ENCODE measurements at regions not wholly inside any gene's neighbourhood (a gene's known extent, or its start where the extent isn't known, plus 50 kb on each side); places are given as distances from the start of the nearest gene placed in this dataset.

DNA sequence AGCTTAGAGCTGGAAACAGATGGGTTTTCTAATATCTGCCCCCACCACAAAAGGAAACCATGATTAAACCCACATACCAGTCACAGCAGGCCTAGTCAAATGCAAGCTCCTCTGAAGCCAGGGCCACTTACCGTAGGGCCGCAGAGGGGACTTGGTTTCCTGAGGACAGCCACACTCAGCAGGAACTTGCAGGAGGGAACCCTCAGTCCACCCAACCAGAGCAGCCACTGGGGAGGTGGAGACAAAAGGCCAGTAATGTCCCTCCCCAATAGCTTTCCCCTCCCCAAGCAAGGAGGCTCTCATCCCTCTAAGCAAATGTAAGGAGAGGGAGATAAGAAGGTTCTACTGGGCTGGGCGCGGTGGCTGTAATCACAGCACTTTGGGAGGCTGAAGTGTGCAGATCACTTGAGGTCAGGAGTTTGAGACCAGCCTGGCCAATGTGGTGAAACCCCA, 384.4 kb upstream of the JARID2 start:
- Mint-ChIP-seq H3K4me1 (peaks cover 36% of the 10 kb centered on the region), H3K4me3 (no peak overlapping the region), H3K27me3 (no peaks in the 10 kb centered on the region), H3K36me3 (ENCODE audit: low read depth) (no peaks in the 10 kb centered on the region), H3K9me3 (no peaks in the 10 kb centered on the region), H3K27ac (no peak overlapping the region)
- TF ChIP-seq, protein P1, sequence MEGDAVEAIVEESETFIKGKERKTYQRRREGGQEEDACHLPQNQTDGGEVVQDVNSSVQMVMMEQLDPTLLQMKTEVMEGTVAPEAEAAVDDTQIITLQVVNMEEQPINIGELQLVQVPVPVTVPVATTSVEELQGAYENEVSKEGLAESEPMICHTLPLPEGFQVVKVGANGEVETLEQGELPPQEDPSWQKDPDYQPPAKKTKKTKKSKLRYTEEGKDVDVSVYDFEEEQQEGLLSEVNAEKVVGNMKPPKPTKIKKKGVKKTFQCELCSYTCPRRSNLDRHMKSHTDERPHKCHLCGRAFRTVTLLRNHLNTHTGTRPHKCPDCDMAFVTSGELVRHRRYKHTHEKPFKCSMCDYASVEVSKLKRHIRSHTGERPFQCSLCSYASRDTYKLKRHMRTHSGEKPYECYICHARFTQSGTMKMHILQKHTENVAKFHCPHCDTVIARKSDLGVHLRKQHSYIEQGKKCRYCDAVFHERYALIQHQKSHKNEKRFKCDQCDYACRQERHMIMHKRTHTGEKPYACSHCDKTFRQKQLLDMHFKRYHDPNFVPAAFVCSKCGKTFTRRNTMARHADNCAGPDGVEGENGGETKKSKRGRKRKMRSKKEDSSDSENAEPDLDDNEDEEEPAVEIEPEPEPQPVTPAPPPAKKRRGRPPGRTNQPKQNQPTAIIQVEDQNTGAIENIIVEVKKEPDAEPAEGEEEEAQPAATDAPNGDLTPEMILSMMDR (IDR thresholded peaks at IDR 0.05): no peak
- POLR2A ChIA-PET: interaction anchor here (0.7 kb wide), 1 partner anchor 307 kb away, joined by 3 read pairs; no protein-coding TSS in a partner anchor
- ATAC-seq (ENCODE audit: low read depth) (no peak), DNase-seq (no peak)
- intact Hi-C loops (cut with micrococcal nuclease): no loop called here
- CTCF ChIA-PET: no interaction called here

DNA sequence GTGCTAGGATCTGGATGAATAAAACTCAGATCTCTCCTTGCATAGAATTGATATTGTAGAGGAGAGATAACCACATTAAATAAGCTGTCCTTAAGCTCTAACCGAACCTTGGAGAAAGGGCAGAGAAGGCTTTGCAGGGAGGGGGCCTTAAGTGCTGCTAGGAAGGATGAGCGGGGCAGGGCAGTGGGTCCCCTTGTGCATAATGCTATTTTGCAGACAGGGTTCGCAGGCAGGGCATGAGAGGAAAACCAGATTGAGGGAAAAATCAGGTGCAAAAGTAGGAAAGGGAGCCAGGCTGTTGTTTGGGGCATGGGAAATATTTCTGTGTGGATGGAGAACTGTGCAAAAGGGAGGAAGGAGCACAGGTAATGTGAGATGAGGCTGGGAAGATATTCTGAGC, 383.0 kb upstream of the JARID2 start:
- Mint-ChIP-seq H3K9me3 (no peaks in the 10 kb centered on the region), H3K27me3 (no peaks in the 10 kb centered on the region), H3K27ac (no peak overlapping the region), H3K36me3 (ENCODE audit: low read depth) (no peaks in the 10 kb centered on the region), H3K4me3 (no peak overlapping the region), H3K4me1 (peaks cover 32% of the 10 kb centered on the region)
- TF ChIP-seq, protein P1 (IDR thresholded peaks at IDR 0.05): no peak
- intact Hi-C loops (cut with micrococcal nuclease): no loop called here
- DNase-seq (no peak), ATAC-seq (ENCODE audit: low read depth) (no peak)
- ChIA-PET POLR2A (no interaction called here), CTCF (interaction anchor here (0.6 kb wide), 1 partner anchor 118 kb away, joined by 4 read pairs; no protein-coding TSS in a partner anchor)

DNA sequence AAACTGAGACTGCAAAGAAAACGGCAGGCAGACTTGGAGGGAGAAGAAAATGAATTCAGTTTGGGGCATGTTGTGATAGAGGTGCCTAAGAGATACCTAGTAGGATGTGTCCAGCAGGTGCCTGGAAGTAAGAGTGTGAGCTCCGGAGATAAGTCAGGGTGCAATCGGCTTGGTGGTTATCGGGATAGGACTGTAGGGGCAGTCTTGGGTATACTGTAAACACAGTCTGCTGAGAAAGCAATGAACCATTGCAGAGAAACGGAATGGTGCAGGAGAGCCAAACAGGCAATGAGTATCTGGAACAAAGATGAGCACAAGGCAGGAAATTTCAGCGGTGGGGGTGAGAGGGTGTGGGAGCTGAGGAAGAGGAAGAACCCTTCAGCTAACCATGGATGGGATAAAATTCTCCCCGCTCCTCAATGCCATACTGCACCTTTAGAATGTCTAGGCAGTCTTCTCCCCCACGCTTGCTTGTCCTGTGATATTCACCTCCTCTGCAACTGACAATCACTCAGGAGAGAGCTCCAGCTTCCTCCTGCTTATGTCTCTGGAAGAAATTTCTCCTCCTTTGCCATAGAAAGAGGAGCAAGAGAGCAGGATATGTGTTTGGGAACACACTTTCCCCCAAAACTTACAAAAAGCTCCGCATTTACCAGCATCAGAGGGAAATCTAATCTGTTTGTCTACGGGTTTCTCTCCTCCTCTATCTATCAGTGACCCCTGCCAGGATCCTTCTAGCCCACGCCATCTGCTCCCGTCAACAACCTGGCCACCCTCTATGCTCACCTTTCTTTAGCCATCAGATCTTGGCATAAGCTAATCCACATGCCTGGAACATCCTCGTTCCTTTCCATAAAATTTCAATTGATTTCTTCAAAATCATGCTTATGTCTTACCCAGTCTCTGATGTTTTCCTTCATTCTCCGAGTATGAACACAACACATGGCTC, 381.7 kb upstream of the JARID2 start:
- CTCF ChIA-PET: no interaction called here
- Mint-ChIP-seq H3K27me3 (no peaks in the 10 kb centered on the region), H3K27ac (no peak overlapping the region), H3K4me1 (peaks cover 26% of the 10 kb centered on the region), H3K9me3 (no peaks in the 10 kb centered on the region), H3K36me3 (ENCODE audit: low read depth) (no peaks in the 10 kb centered on the region), H3K4me3 (no peak overlapping the region)
- TF ChIP-seq, protein P1 (IDR thresholded peaks at IDR 0.05): no peak
- POLR2A ChIA-PET: no interaction called here
- DNase-seq (no peak), ATAC-seq (ENCODE audit: low read depth) (no peak)
- intact Hi-C loops (cut with micrococcal nuclease): no loop called here

DNA sequence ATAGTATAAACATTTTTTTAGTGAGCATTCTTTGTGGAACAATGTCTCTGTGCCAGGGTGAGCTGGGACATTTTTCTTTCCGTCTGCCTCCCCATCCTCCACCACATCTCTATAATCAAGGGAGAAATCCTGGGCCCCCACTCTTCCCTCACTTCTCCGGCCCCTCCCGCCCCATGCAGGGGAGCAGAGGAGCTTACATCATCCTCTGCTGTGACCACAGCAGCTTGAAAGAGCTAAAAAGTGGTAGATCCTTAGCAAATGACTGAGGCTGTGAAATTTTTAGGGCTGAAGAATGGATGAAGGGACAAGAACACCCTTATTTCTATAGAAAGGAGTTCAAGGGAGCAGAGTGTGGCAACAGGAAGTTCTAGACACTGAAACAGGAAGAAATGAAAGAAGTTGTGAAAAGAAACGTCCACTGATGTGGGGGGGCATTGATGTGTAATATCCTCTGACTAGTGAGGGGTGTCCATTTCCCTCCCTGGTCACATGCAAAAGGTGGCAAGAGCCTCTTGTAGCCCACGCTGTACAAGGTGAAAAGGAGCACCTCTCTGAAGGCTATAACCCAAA, 380.3 kb upstream of the JARID2 start:
- TF ChIP-seq, protein P1 (IDR thresholded peaks at IDR 0.05): no peak
- ATAC-seq (ENCODE audit: low read depth) (peak; percentile 93), DNase-seq (no peak)
- Mint-ChIP-seq H3K4me3 (peak overlapping the region; percentile 52), H3K27ac (peak overlapping the region; percentile 72), H3K36me3 (ENCODE audit: low read depth) (no peaks in the 10 kb centered on the region), H3K4me1 (peaks cover 28% of the 10 kb centered on the region), H3K27me3 (no peaks in the 10 kb centered on the region), H3K9me3 (no peaks in the 10 kb centered on the region)
- ChIA-PET CTCF (no interaction called here), POLR2A (interaction anchor here (0.7 kb wide), 1 partner anchor 587 kb away, joined by 7 read pairs; no protein-coding TSS in a partner anchor)
- intact Hi-C loops (cut with micrococcal nuclease): loop anchor here (5.0 kb wide), 1 partner anchor 133 kb away; no protein-coding TSS in a partner anchor

DNA sequence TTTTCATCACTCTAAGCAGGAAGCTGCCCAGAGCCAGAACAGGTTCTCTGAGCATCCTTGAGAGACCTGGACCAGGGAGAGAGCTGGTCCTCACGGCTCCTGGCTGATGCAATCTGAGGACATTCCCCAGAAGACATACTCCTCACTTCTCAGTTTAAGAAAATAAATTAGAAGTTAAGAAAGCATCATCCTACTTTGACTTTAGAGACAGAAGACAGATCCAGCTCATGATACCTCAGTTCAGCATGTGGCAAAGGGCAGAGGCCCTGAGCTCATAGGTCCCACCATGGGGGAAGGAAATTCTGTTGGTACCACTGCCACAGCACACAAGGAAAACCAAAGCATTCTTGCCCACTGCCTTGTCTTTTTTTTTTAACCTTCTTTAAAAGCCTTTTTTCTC, 378.1 kb upstream of the JARID2 start:
- H3K27ac Mint-ChIP-seq: no peak overlapping the region
- intact Hi-C loops (cut with micrococcal nuclease): loop anchor here (5.0 kb wide), 1 partner anchor 136 kb away; no protein-coding TSS in a partner anchor
- no peak overlapping the region for H3K4me3 Mint-ChIP-seq
- peaks cover 28% of the 10 kb centered on the region for H3K4me1 Mint-ChIP-seq
- POLR2A ChIA-PET: no interaction called here
- DNase-seq (no peak), ATAC-seq (ENCODE audit: low read depth) (no peak)
- CTCF ChIA-PET: no interaction called here
- TF ChIP-seq, protein P1 (IDR thresholded peaks at IDR 0.05): no peak
- no peaks in the 10 kb centered on the region for H3K36me3 Mint-ChIP-seq (ENCODE audit: low read depth)
- H3K27me3 Mint-ChIP-seq: no peaks in the 10 kb centered on the region
- H3K9me3 Mint-ChIP-seq: no peaks in the 10 kb centered on the region

Data from activated B cell treated with CpG ODN at 0.5 μM for 24 hours (primary cell).